ENCODE measurements at regions not wholly inside any gene's neighbourhood (a gene's known extent, or its start where the extent isn't known, plus 50 kb on each side); places are given as distances from the start of the nearest gene placed in this dataset.
"Not testable (repeated sequence)": the region's sequence is repeated elsewhere in the genome, so short reads cannot be mapped to it uniquely, and the experiment has no call there.

GRCh38 chr7:51430480-51431086 lies 114.0 kb upstream of the COBL start:
- peak; percentile 26 for DNase-seq (ENCODE audit: extremely low read depth, low read depth)

DNA sequence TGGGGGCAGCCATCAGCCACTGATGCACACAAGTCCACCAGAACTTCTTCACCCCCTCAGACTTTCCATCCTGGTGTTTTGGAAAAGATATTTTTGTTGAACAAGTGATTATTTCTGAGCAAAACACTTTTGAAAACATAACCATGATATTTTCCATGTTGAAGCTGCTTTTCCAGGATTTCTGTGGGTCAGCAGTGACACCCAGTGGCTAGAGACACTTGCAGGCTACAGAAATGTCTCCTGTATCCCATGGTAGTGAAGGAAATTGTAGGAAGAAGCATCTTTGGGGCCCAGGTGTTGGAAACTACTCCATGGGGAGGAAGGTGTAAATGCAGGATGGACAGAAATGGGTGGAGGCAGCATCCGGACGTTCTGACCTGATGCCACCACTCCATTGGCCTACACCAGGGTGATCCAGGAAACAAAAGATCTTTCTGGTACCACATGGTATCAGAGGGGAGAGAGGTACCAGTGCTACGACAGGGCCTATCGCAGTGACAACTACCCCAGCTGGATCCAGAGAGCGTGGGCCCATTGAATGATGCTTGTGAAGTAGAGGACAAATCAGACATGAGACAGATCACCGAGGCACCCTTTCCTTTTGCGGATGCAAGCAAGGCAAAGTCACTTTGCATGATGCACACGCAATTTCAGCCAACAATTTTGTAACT lies 111.7 kb upstream of the COBL start:
- DNase-seq (ENCODE audit: extremely low read depth, low read depth): no peak

DNA sequence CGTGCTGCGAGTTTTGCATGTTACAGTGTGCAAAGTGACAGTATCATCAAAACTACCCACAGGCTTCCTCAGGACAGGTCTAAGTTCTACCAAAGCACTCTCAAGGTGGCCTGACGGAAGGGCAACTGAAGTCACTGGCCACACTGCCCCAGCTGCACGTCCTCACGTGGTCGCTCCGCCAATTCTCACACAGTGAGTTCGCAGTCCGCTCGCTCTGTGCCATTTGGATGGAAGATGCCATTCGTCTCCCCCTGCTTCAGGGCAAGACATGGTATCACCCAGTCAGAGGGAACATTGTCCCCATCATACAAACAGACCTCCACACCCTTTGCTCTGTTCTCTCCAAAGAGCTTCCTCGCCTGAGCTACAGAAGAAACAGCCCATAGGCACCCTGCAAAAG lies 109.6 kb upstream of the COBL start:
- DNase-seq (ENCODE audit: extremely low read depth, low read depth): no peak

DNA sequence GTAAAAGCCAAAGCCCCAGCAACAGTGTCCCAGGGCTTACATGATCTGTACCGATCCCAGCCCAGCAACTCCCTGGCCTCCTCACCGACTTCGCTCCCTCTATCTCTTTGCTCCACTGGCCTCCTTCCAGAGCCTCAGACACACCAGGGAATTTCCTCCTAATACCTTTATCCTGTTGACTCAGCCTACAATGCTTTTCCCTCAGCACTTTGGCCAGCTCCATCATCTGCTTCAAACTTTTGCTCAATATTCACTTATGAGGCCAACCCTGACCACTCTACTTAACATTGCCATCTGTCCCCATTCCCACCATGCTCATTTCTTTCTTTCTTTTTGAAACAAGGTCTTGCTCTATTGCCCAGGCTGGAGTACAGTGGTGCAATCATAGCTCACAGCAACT lies 93.3 kb upstream of the COBL start:
- not testable (repeated sequence) for DNase-seq (ENCODE audit: extremely low read depth, low read depth)

DNA sequence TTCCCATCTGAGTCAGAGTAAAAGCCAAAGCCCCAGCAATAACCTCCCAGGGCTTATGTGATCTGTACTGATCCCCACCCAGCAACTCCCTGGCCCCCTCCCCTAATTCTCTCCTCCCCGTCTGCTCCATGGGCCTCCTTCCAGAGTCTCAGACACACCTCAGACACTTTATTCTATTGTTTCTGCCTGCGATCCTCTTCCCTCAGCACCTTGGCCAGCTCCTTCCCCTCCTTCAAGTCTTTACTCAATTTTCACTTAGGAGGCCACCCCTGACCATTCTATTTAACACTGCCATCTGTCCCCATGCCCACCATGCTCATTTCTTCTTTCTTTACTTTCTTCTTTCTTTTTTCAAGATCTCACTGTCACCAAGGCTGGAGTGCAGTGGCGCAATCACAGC lies 81.0 kb upstream of the COBL start:
- DNase-seq (ENCODE audit: extremely low read depth, low read depth): not testable (repeated sequence)

GRCh38 chr7:51393003-51393402 lies 76.4 kb upstream of the COBL start:
- not testable (repeated sequence) for DNase-seq (ENCODE audit: extremely low read depth, low read depth)

GRCh38 chr7:51389952-51390351 lies 73.3 kb upstream of the COBL start:
- not testable (repeated sequence) for DNase-seq (ENCODE audit: extremely low read depth, low read depth)

- DNase-seq (ENCODE audit: extremely low read depth, low read depth): not testable (repeated sequence)
Measured at GRCh38 chr7:51389216-51389812, 72.7 kb upstream of the COBL start.

DNA sequence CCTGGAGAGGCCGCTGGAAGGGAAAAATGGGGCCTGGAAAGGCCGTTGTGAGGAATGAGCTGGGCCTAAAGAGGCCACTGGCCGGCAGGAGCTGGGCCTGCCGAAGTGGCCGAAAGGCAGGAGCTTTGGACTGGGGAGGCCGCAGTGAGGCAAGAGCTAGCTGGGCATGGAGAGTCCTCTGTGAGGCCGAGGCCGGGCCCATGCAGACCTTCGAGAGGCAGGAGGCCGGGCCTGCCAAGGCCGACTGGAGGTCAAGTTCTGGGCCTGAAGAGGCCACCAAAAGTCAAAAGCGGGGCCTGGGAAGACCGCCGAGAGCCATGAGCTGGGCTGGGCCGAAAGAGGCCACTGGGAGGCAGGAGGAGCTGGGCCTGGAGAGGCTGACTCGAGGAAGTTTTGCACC lies 71.6 kb upstream of the COBL start:
- not testable (repeated sequence) for DNase-seq (ENCODE audit: extremely low read depth, low read depth)

GRCh38 chr7:51386806-51387568 lies 70.4 kb upstream of the COBL start:
- not testable (repeated sequence) for DNase-seq (ENCODE audit: extremely low read depth, low read depth)

- not testable (repeated sequence) for DNase-seq (ENCODE audit: extremely low read depth, low read depth)
Measured at GRCh38 chr7:51386184-51386583, 69.6 kb upstream of the COBL start.

DNA sequence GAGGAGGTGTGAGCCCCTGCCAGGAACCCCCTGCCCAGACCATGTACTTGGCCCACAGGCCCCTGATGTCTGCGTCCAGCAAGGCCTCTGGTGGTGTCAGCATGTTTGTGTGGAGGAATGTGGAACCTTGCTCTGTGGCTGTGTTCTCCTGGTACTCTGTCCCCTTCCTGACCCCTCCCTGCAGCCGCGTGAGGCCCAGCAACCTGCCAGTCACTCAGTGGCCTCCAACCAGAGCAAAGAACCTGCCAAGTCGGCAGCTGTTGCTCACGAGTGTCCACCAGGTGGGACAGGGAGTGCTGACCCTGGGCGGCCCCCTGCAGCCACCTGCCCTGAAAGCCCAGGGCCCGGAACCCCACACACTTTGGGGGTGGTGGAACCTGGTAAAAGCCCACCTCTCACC lies 65.6 kb upstream of the COBL start:
- not testable (repeated sequence) for DNase-seq (ENCODE audit: extremely low read depth, low read depth)

GRCh38 chr7:51376420-51377092 lies 59.9 kb upstream of the COBL start:
- DNase-seq (ENCODE audit: extremely low read depth, low read depth): no peak

DNA sequence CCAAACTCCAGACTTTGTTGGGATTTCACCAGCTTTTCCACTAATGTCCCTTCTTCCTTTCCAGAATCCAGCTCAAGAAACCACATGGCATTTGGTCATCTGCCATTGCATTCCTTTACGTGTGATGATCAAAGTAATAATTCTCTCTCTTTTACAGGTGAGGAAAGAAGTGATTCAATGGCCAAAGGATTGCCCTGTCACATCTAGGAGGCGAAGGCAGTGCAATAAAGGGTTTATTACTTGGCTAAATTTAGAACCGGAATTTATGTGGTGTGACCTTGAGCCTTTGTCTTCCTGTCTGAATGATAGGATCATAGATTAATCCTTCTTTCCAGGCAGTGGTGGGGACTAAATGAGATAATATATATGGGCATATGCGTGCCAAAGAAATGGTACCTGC lies 58.3 kb upstream of the COBL start:
- DNase-seq (ENCODE audit: extremely low read depth, low read depth): no peak

DNA sequence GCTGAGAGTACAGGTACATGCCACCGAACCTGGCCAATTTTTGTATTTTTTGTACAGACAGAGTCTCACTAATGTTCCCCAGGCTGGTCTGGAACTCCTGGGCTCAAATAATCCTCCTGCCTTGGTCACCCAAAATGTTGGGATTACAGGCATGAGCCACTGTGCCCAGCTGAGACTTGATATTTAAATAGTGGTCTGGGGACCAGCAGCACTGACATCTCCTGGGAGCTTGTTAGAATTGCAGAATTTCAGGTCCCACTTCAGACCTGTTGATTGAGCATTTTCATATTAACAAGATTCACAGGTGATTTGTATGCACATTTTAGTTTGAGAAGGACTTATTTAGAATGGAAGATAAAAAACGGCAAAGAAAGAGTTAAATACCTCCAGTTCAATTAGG lies 57.0 kb upstream of the COBL start:
- not testable (repeated sequence) for DNase-seq (ENCODE audit: extremely low read depth, low read depth)

DNA sequence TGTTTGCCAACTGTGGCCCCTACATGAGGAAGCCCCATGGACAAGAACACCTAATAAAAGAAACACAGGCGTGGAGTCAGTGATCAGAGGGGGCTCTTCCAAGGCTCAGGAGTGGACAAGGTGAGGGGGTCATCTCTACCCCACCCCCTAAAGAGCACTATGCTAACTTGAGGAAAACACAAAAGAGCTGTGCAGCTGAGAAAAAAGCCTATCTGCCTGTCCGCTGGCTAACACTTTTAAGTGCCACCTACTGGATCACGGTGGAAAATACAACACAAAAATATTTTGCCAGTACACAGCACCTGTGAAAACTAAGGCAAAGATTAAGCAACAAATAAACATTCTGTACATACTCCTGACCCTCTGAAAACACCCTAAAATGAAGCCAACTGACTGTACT lies 53.1 kb upstream of the COBL start:
- DNase-seq (ENCODE audit: extremely low read depth, low read depth): no peak

- not testable (repeated sequence) for DNase-seq (ENCODE audit: extremely low read depth, low read depth)
Measured at GRCh38 chr7:51369228-51369627, 52.6 kb upstream of the COBL start.

GRCh38 chr7:51368334-51368733 lies 51.7 kb upstream of the COBL start:
- no peak for DNase-seq (ENCODE audit: extremely low read depth, low read depth)

DNA sequence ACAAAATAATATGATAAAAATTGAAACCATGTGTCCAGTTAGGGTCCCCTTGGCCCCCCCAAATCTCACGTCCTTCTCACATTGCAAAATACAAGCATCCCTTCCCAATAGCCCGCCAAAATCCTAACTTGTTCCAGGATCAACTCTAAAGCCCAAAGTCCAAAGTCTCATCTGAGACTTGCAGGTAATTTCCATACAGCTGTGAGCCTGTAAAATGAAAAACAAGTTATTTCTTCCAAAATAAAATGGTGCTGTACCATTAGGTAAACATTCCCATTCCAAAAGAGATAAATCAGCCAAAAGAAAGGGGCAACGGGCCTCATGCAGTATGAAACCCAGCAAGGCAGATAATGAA lies 51.0 kb upstream of the COBL start:
- DNase-seq (ENCODE audit: extremely low read depth, low read depth): no peak

GRCh38 chr7:51366930-51367613 lies 50.5 kb upstream of the COBL start:
- peak; percentile 27 for DNase-seq (ENCODE audit: extremely low read depth, low read depth)
